ENCODE measurements at regions not wholly inside any gene's neighbourhood (a gene's known extent, or its start where the extent isn't known, plus 50 kb on each side); places are given as distances from the start of the nearest gene placed in this dataset.

DNA sequence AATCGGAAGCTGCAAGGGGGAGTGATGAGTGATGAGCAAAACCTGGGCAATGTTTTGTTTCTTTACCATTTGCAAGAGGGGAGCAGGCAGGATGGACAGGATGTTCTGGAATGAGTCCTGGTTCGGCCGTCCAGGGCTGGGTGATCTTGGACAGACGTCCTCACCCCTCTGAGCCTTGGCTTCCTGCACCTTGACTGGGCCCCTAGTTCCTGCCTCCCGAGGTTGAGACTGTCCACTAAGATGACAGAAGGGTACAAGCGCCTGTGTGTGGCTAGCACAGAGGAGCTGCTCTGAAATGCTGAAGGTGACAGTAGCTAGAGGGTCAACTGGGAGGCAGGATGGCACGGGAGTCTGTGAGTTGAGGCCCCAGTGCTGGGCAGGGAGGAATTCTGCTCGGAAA, 306.2 kb downstream of the MN1 start:
- intact Hi-C loops (cut with DNase I), result no loop called here
- no peaks in the 10 kb centered on the region for H3K9me3 ChIP-seq
- H3K27ac ChIP-seq, result no peak overlapping the region
- TF ChIP-seq POLR2A (IDR thresholded peaks at IDR 0.05), result no peak
- TF ChIP-seq, protein P1, sequence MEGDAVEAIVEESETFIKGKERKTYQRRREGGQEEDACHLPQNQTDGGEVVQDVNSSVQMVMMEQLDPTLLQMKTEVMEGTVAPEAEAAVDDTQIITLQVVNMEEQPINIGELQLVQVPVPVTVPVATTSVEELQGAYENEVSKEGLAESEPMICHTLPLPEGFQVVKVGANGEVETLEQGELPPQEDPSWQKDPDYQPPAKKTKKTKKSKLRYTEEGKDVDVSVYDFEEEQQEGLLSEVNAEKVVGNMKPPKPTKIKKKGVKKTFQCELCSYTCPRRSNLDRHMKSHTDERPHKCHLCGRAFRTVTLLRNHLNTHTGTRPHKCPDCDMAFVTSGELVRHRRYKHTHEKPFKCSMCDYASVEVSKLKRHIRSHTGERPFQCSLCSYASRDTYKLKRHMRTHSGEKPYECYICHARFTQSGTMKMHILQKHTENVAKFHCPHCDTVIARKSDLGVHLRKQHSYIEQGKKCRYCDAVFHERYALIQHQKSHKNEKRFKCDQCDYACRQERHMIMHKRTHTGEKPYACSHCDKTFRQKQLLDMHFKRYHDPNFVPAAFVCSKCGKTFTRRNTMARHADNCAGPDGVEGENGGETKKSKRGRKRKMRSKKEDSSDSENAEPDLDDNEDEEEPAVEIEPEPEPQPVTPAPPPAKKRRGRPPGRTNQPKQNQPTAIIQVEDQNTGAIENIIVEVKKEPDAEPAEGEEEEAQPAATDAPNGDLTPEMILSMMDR (IDR thresholded peaks at IDR 0.05), result no peak
- no peak for TF ChIP-seq POLR2AphosphoS5 (IDR thresholded peaks at IDR 0.05)
- no peaks in the 10 kb centered on the region for H3K4me1 ChIP-seq (replicated peaks)
- H3K4me3 ChIP-seq, result no peak overlapping the region
- no peaks in the 10 kb centered on the region for H3K36me3 ChIP-seq
- no peak for DNase-seq (ENCODE audit: low spot score)
- 81% methylated on average over 8 of the region's 8 CpGs for WGBS
- H3K27me3 ChIP-seq (replicated peaks; ENCODE audit: insufficient read depth), result no peaks in the 10 kb centered on the region

DNA sequence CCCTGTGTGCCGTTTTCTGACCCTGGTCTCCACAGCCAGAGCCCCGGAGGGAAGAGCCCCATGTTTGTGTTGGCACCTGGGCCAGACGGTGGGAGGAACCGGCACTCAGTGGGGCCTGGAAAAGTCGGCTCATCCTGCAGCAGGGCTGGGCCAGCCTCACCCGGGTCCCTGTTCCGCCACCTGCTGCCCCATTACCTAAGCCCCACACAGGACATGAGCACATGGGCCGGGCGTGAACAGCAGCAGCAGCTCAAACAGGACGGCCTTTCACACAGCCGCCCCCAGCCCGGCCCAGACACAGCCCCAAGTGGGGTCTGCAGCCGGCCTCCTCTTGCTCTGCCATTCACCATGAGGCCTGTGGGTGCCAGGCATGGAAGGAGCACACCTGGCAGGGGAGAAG, 302.4 kb downstream of the MN1 start:
- Histone ChIP-seq H3K27ac (no peak overlapping the region), H3K4me3 (no peak overlapping the region), H3K4me1 (replicated peaks) (no peaks in the 10 kb centered on the region), H3K9me3 (no peaks in the 10 kb centered on the region), H3K27me3 (replicated peaks; ENCODE audit: insufficient read depth) (no peaks in the 10 kb centered on the region), H3K36me3 (no peaks in the 10 kb centered on the region)
- DNase-seq (ENCODE audit: low spot score), result no peak
- 59% methylated on average over 13 of the region's 13 CpGs for WGBS
- intact Hi-C loops (cut with DNase I), result no loop called here
- no peak for TF ChIP-seq POLR2A (IDR thresholded peaks at IDR 0.05)
- no peak for TF ChIP-seq POLR2AphosphoS5 (IDR thresholded peaks at IDR 0.05)
- TF ChIP-seq, protein P1 (IDR thresholded peaks at IDR 0.05), result no peak

DNA sequence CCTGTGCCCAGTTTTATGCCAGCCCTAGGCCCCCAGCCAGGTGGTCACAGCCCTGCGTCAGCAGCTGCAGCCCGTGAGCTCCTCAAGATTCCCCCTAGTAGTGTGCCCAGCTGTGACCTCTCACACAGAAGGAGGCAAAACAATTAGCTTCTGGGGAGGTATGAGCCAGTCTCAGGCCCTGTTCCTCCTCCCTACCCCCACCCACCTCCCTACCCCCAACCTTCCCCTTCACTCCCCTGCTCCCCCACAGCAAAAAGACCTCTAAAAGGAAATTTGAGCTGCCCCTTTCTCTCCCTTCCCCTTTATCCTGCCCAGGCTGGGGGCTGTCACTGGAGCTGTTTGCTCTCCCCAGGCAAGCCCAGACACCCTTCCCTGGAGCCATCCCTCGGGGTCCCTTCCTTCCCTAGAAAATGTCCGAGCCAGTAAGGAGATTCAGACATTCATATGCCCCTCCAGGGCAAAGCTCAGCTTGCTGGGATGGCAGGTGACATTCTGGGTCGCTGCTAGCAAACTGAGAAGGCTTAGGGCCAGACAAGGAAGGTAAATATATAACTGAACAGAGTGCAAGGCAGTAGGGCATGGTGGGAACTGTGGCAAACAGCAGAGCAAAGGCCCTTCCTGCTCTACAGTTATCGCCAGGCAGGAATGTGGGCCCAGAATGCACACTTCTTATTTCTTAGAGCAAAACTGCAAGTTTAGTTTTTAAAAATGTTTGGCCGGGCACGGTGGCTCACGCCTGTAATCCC, 300.2 kb downstream of the MN1 start:
- Histone ChIP-seq H3K27me3 (replicated peaks; ENCODE audit: insufficient read depth) (no peaks in the 10 kb centered on the region), H3K4me3 (no peak overlapping the region), H3K27ac (no peak overlapping the region), H3K4me1 (replicated peaks) (no peaks in the 10 kb centered on the region), H3K9me3 (no peaks in the 10 kb centered on the region), H3K36me3 (no peaks in the 10 kb centered on the region)
- intact Hi-C loops (cut with DNase I), result no loop called here
- 84% methylated on average over 9 of the region's 9 CpGs for WGBS
- DNase-seq (ENCODE audit: low spot score), result no peak
- TF ChIP-seq, protein P1 (IDR thresholded peaks at IDR 0.05), result no peak
- TF ChIP-seq POLR2AphosphoS5 (IDR thresholded peaks at IDR 0.05), result no peak
- no peak for TF ChIP-seq POLR2A (IDR thresholded peaks at IDR 0.05)

DNA sequence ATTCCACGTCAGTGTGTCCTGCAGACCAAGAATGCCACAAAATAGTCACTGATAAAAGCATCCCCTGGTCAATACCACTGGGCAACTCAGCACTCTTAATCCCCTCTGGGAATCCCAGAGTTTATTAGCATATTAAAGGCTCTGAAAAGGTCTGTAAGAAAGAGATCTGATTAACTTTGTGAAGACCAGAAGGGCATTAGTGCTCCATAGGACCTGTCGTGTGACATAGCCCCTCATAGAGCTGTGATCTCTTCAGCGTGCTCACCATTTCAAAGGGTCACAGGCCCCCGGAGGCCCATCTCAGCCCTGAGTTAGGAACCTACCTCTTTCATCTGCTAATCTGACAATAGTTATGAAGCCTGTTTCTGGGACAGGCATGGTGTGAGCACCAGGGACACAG, 299.2 kb downstream of the MN1 start:
- TF ChIP-seq, protein P1 (IDR thresholded peaks at IDR 0.05), result no peak
- TF ChIP-seq POLR2AphosphoS5 (IDR thresholded peaks at IDR 0.05), result no peak
- no peak for TF ChIP-seq POLR2A (IDR thresholded peaks at IDR 0.05)
- Histone ChIP-seq H3K27ac (no peak overlapping the region), H3K36me3 (no peaks in the 10 kb centered on the region), H3K9me3 (no peaks in the 10 kb centered on the region), H3K27me3 (replicated peaks; ENCODE audit: insufficient read depth) (no peaks in the 10 kb centered on the region), H3K4me1 (replicated peaks) (no peaks in the 10 kb centered on the region), H3K4me3 (no peak overlapping the region)
- 97% methylated on average over 4 of the region's 4 CpGs for WGBS
- intact Hi-C loops (cut with DNase I), result no loop called here
- no peak for DNase-seq (ENCODE audit: low spot score)

Measured in prostate gland (tissue), 2 donors.